Colonic mucosa (tissue), 4 donors: ENCODE measurements at regions not wholly inside any gene's neighbourhood (a gene's known extent, or its start where the extent isn't known, plus 50 kb on each side); places are given as distances from the start of the nearest gene placed in this dataset.

ENCODE experiments used
- DNase-seq: peaks from one replicate; pipeline ENCODE4 v3.0.0-alpha.2; 2020
- H3K27ac ChIP-seq: fragments of 200-600 bp; one replicate; pipeline ENCODE4 v1.8.0; 2021
- H3K27me3 ChIP-seq: fragments of 200-600 bp; one replicate; pipeline ENCODE4 v1.8.0; 2021
- H3K36me3 ChIP-seq: fragments of 200-600 bp; one replicate; pipeline ENCODE4 v1.8.0; 2021
- H3K4me1 ChIP-seq: fragments of 200-600 bp; one replicate; pipeline ENCODE4 v1.8.0; 2021; ENCODE audit warnings: mild to moderate bottlenecking
- H3K4me3 ChIP-seq: fragments of 200-600 bp; one replicate; pipeline ENCODE4 v1.8.0; 2021
- H3K9ac ChIP-seq, 2 donors: one replicate each; pipeline ENCODE4 v1.7.0; 2013; ENCODE audit warnings: control low read depth in 2 of 2, low read depth in 2 of 2, low read length in 2 of 2
- H3K9me3 ChIP-seq: fragments of 200-600 bp; one replicate; pipeline ENCODE4 v1.8.0; 2021
- CTCF ChIP-seq: fragments of 200-600 bp; IDR thresholded peaks from one replicate; pipeline ENCODE4 v1.8.0; 2022; ENCODE audit warnings: antibody characterized with exemption, mild to moderate bottlenecking
- intact Hi-C: fragments of 100-400 bp; cut with DNase I; formaldehyde crosslinking; loops from one replicate; pipeline ENCODE4 v1.14.1; 2022
- donor health status: healthy.
- donor health status: DM: no; HTN: no; CAD: no.
- donor health status: DM: no; HTN: no; CAD: no.

GRCh38 chr6:169312658-169313346 is 59.2 kb upstream of the THBS2 start:
- Histone ChIP-seq H3K9me3 (no peaks in the 10 kb centered on the region), H3K4me1 (no peaks in the 10 kb centered on the region), H3K36me3 (no peaks in the 10 kb centered on the region), H3K27ac (no peak overlapping the region), H3K27me3 (no peaks in the 10 kb centered on the region), H3K4me3 (no peak overlapping the region), H3K9ac (no peak overlapping the region)
- intact Hi-C loops = no loop called here
- DNase-seq = no peak
- no peak for TF ChIP-seq CTCF

DNA sequence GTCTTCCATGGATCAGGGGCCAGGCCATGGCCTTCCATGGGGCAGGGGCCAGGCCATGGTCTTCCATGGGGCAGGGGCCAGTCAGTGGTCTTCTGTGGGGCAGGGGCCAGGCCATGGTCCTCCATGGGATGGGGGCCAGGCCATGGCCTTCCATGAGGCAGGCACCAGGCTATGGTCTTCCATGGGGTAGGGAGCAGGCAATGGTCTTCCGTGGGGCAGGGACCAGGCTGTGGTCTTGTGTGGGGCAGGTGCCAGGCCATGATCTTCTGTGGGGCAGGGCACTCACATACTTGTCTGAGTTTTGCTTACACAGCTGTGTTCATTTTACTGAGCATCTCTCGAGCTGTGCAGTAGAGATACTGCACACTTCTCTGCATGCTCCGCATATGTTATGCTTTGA is 57.3 kb upstream of the THBS2 start:
- no peak for DNase-seq
- H3K36me3 ChIP-seq = no peaks in the 10 kb centered on the region
- no peaks in the 10 kb centered on the region for H3K9me3 ChIP-seq
- intact Hi-C loops = no loop called here
- no peak overlapping the region for H3K9ac ChIP-seq
- H3K4me1 ChIP-seq = no peaks in the 10 kb centered on the region
- H3K27ac ChIP-seq = no peak overlapping the region
- no peak for TF ChIP-seq CTCF
- H3K4me3 ChIP-seq = no peak overlapping the region
- H3K27me3 ChIP-seq = no peaks in the 10 kb centered on the region
